GM19452 (cell line): ENCODE measurements at regions not wholly inside any gene's neighbourhood (a gene's known extent, or its start where the extent isn't known, plus 50 kb on each side); places are given as distances from the start of the nearest gene placed in this dataset.
"Not testable (repeated sequence)": the region's sequence is repeated elsewhere in the genome, so short reads cannot be mapped to it uniquely, and the experiment has no call there.

Experiments used
- ATAC-seq: cut with Tn5 transposase; IDR thresholded peaks from one replicate; pipeline ENCODE4 v1.9.1; 2021; ENCODE audit not compliant: unreplicated experiment

DNA sequence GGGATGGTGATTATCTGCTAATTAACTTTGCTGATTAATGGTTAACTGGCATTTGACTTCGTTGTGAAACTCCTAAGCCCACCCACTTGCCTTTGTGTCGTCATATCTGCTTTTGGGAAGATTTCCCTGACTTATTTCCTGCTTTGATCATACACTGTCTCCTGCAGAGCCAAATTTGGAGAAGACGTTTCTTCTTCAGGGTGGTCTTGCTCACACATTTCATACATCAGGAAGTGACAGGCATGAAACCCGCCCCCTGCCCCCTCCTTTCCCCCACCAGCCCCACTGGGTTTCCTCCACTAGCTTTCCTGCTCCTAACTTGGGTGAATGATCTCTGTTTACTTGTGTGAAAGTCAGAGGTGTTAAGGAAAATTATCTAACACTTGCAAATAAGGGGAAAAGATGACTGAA, 300.1 kb downstream of the TSN start:
- ATAC-seq, result no peak

DNA sequence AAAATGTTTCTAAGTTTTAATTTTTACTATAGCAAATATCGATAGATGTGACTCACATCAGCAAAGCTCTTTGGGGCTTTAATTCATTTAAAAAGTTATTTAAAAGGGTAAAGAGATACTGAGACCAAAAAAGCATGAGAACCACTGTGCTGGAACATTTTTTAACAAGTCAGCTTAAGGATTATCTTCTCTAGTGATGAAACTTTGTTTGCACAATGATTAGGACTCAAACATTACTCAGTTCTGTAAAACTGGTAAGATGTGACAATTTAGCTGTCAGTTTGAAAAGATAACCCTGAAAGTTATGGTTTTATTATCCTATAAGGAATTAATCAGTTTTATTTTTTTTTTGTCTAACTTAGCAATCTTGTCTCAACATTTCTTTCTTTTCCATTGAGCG, 301.4 kb downstream of the TSN start:
- ATAC-seq, result no peak

- ATAC-seq, result no peak
Observed at GRCh38 chr2:122061206-122061605, 305.8 kb downstream of the TSN start.

GRCh38 chr2:122061831-122062230, 306.4 kb downstream of the TSN start:
- ATAC-seq, result no peak

DNA sequence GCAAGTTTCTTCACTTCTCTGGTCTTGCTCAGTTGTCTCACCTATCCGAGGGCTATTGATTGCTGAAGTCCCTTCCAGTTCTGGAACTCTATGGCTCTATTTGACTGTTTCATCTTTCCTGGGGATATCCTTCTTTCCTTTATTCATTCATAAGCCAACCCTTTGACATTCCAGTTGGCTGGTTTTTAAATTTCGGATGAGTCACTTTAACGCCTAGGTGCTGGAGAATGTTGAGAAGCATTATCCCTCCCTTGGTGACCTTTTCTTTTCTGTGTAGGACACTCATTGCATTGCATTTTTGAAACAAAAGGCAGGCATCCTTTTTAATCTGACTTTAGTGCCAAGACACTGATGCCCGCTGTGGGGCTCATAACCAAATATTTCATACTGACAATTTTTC, 307.1 kb downstream of the TSN start:
- ATAC-seq, result no peak

GRCh38 chr2:122063716-122064115, 308.3 kb downstream of the TSN start:
- no peak for ATAC-seq

- ATAC-seq, result no peak
Observed at GRCh38 chr2:122070241-122070731, 314.8 kb downstream of the TSN start.

GRCh38 chr2:122072666-122073065, 317.2 kb downstream of the TSN start:
- no peak for ATAC-seq

GRCh38 chr2:122074201-122074600, 318.8 kb downstream of the TSN start:
- no peak for ATAC-seq

- no peak for ATAC-seq
Observed at GRCh38 chr2:122075381-122075780, 319.9 kb downstream of the TSN start.

DNA sequence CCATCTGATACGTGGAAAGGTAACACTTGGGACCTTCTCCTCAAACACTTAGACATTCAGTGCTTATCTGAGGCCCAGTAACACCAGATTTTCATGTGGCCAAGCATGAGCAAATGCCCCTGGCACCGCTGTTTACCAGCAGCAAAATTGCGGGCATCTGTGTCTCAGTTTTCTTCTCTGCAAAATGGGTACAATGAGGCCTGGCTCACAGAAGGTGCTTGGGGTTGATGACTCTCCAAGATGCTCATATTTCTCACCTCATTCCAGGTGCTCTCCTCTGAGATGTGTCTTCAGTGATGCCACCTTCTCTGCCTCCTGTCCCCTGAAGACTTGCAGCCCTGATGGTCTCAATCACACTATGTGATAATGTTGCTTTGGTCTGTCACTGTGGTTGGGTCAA, 321.7 kb downstream of the TSN start:
- ATAC-seq, result no peak

DNA sequence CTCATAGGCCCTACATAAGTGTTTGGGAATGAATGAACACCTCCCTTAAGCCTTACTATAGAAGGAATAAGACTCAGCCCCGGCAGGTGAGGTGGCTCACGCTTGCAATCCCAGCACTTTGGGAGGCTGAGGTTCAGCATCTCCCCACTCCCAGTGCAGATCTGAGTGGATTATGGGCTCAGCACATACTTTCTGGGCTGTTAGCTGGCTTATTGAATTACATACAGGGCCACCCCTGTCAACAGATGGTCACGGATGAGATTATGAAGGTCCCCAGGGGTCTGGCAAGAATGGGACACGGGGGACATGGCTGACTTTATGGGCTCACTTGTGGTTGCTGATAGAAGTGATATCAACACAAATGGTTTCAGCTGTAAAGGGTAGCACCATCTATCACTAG, 322.3 kb downstream of the TSN start:
- no peak for ATAC-seq

- no peak for ATAC-seq
Observed at GRCh38 chr2:122078451-122078850, 323.0 kb downstream of the TSN start.

GRCh38 chr2:122079844-122080243, 324.4 kb downstream of the TSN start:
- ATAC-seq, result no peak

DNA sequence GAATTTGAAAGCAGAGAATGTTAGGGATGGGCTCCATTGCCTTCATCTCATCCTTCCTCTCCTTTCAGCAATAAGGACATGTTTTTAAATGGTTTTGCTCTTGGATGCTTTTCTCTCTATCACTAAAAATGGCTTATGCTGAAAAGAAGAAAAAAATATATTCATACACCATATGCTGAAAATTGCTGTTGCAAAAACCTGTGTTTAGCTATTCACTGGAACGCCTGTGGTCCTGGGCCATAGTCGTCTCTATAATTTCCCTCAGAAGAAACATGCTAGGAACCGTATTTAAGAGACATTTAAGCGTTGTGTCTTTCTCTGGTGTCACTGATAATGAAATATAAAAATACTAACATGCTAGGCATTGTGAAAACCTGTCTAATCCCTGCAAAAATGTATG, 324.9 kb downstream of the TSN start:
- ATAC-seq, result no peak

- no peak for ATAC-seq
Observed at GRCh38 chr2:122080871-122081270, 325.4 kb downstream of the TSN start.

GRCh38 chr2:122081751-122082150, 326.3 kb downstream of the TSN start:
- ATAC-seq, result no peak

DNA sequence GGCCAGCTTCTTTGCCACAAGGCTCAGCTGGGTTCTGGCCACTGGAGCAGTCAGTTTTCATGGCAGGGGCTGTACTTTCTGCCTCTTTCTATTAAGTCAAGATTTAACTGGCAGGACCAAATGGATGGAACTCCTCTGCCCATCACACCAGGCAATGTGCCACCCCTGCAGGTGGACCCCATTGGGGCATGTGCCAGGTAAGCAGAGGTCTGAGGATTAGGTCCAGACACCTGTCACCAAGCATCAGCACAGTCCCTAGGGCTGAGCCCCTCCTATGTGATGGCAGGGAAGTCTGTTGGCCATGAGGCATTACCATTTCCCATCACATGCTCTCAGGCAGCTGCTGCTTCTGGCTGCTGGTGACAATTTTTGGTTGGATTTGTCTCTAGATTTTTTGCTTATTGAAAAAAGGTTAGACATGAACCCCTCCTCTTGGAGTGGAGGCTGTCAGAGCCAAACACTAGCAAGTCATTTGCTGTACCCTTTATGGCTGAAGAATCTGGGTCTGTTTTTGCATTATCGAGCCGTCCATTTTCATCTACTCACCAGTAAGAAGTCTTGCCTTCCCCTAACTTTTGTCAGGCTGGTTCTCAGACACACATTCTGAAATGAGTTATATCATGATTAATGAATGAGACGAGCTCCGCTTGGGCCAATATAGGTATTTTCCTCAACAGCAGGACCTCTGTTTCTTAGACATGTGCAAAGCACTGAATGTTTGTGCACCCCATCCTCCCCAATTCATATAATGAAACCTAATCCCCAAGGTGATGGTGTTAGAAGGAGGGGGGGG, 328.0 kb downstream of the TSN start:
- no peak for ATAC-seq

DNA sequence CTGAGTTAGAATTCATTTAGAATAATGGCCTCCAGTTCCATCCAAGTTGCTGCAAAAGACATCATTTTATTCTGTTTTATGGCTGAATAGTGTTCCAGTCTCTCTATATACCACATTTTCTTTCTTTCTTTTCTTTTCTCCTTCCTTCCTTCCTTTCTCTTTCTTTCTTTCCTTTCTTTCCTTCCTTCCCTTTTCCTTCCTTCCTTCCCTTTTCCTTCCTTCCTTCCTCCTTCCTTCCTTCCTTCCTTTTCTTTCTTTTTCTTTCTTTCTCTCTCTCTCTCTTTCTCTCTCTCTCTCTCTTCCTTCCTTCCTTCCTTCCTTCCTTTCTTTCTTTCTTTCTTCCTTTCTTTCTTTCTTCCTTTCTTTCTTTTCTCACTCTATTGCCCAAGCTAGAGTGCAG, 330.2 kb downstream of the TSN start:
- ATAC-seq, result not testable (repeated sequence)

GRCh38 chr2:122094557-122094956, 339.1 kb downstream of the TSN start:
- ATAC-seq, result no peak

- no peak for ATAC-seq
Observed at GRCh38 chr2:122096761-122097160, 341.3 kb downstream of the TSN start.

GRCh38 chr2:122098306-122098705, 342.9 kb downstream of the TSN start:
- ATAC-seq, result no peak

DNA sequence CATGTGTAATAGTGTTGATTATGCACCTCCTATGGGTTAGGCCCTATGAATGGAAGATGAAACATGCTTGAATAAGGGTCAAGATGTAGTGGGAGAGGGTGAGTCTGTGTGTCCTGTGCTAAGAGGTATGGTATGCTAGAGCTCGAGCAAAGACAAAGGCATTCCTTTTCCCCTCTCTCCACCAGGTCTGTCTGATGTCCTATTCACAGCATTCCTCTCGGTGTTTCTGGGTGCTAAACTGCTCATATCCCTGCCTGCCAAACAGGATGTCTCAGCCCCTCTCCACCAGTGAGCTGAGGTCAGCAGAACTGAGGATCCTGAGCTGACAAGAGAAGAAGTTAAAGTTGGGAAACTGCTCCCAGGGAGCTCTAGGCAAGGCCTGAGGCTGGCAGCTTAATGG, 344.9 kb downstream of the TSN start:
- no peak for ATAC-seq
